Parathyroid adenoma (tissue), 2 donors: ENCODE measurements at regions not wholly inside any gene's neighbourhood (a gene's known extent, or its start where the extent isn't known, plus 50 kb on each side); places are given as distances from the start of the nearest gene placed in this dataset.

Source experiments
- H2AFZ ChIP-seq: fragments of 300-600 bp; sonication (generic); one replicate; pipeline ENCODE4 v1.7.0; 2017; ENCODE audit warnings: antibody characterized with exemption, mild to moderate bottlenecking
- H3K27ac ChIP-seq: fragments of 300-600 bp; sonication (generic); one replicate; pipeline ENCODE4 v1.7.0; 2017
- H3K27me3 ChIP-seq: fragments of 300-600 bp; sonication (generic); one replicate; pipeline ENCODE4 v1.7.0; 2017; ENCODE audit warnings: low read length; ENCODE audit not compliant: control insufficient read depth, insufficient read depth
- H3K36me3 ChIP-seq: fragments of 300-600 bp; sonication (generic); one replicate; pipeline ENCODE4 v1.7.0; 2017; ENCODE audit warnings: low read length; ENCODE audit not compliant: control insufficient read depth, insufficient read depth
- H3K4me1 ChIP-seq: fragments of 300-600 bp; sonication (generic); one replicate; pipeline ENCODE4 v1.7.0; 2017; ENCODE audit warnings: control low read depth
- H3K4me2 ChIP-seq: fragments of 300-600 bp; sonication (generic); one replicate; pipeline ENCODE4 v1.7.0; 2017; ENCODE audit warnings: low read length
- H3K4me3 ChIP-seq: fragments of 300-600 bp; sonication (generic); one replicate; pipeline ENCODE4 v1.7.0; 2017; ENCODE audit warnings: low read depth, low read length
- H3K79me2 ChIP-seq: fragments of 300-600 bp; sonication (generic); one replicate; pipeline ENCODE4 v1.7.0; 2017; ENCODE audit warnings: control low read depth
- H3K9ac ChIP-seq: fragments of 300-600 bp; sonication (generic); one replicate; pipeline ENCODE4 v1.7.0; 2017; ENCODE audit warnings: mild to moderate bottlenecking
- H3K9me3 ChIP-seq: fragments of 300-600 bp; sonication (generic); one replicate; pipeline ENCODE4 v1.7.0; 2017; ENCODE audit warnings: low read length; ENCODE audit not compliant: control insufficient read depth
- TF ChIP-seq, protein P1 (sequence below): fragments of 300-600 bp; sonication (generic); IDR thresholded peaks from one replicate; pipeline ENCODE4 v1.7.0; 2017; ENCODE audit warnings: antibody characterized with exemption, mild to moderate bottlenecking
- donor health status: primary hyperparathyroidism.

DNA sequence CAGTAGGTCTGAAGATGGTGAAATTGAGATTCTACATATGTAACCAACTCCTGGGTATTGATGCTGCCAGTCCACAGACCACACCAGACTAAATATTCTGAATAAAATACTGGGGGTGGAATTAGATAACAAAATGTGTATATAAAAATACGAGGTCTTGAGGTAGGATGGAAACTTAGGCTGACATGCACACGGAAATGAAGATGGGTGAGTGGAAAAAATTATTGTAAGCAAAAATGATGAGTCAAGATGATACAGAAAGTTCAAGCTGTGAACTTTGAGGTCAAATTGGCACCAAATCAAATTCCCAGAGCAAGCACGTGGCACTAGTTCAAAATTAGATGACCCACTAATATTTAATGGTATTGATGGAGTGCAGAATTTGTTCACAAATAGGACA is 713.4 kb upstream of the ACO1 start:
- no peak overlapping the region for H3K4me2 ChIP-seq
- H3K36me3 ChIP-seq = no peaks in the 10 kb centered on the region
- no peaks in the 10 kb centered on the region for H3K79me2 ChIP-seq
- H3K9ac ChIP-seq = no peak overlapping the region
- H3K27me3 ChIP-seq = no peaks in the 10 kb centered on the region
- H3K4me1 ChIP-seq = no peaks in the 10 kb centered on the region
- no peaks in the 10 kb centered on the region for H3K9me3 ChIP-seq
- H3K4me3 ChIP-seq = no peak overlapping the region
- no peak overlapping the region for H2AFZ ChIP-seq
- H3K27ac ChIP-seq = no peak overlapping the region
- TF ChIP-seq, protein P1, sequence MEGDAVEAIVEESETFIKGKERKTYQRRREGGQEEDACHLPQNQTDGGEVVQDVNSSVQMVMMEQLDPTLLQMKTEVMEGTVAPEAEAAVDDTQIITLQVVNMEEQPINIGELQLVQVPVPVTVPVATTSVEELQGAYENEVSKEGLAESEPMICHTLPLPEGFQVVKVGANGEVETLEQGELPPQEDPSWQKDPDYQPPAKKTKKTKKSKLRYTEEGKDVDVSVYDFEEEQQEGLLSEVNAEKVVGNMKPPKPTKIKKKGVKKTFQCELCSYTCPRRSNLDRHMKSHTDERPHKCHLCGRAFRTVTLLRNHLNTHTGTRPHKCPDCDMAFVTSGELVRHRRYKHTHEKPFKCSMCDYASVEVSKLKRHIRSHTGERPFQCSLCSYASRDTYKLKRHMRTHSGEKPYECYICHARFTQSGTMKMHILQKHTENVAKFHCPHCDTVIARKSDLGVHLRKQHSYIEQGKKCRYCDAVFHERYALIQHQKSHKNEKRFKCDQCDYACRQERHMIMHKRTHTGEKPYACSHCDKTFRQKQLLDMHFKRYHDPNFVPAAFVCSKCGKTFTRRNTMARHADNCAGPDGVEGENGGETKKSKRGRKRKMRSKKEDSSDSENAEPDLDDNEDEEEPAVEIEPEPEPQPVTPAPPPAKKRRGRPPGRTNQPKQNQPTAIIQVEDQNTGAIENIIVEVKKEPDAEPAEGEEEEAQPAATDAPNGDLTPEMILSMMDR = no peak

DNA sequence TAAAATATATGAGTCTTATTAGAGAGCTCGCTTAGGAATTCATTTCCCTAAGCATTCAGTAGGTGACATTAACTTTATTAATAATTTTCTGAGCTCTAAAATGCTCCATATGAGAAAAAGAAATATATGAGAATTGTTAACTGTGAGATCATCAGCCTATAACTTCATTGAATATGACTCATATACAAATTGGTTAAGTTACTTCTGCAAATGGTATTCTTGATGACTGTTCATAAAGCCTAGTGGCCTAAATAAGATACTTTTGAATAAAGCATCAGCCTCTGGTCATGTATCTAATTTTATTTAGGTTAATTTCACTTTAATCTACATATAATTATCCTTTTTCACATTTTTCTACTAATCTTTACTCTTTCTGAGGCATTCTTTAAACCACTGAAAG is 710.2 kb upstream of the ACO1 start:
- no peaks in the 10 kb centered on the region for H3K27me3 ChIP-seq
- no peaks in the 10 kb centered on the region for H3K4me1 ChIP-seq
- no peak overlapping the region for H3K4me2 ChIP-seq
- no peak overlapping the region for H3K9ac ChIP-seq
- no peak overlapping the region for H3K4me3 ChIP-seq
- no peak overlapping the region for H2AFZ ChIP-seq
- H3K79me2 ChIP-seq = no peaks in the 10 kb centered on the region
- H3K36me3 ChIP-seq = no peaks in the 10 kb centered on the region
- no peaks in the 10 kb centered on the region for H3K9me3 ChIP-seq
- no peak overlapping the region for H3K27ac ChIP-seq
- TF ChIP-seq, protein P1 = no peak

DNA sequence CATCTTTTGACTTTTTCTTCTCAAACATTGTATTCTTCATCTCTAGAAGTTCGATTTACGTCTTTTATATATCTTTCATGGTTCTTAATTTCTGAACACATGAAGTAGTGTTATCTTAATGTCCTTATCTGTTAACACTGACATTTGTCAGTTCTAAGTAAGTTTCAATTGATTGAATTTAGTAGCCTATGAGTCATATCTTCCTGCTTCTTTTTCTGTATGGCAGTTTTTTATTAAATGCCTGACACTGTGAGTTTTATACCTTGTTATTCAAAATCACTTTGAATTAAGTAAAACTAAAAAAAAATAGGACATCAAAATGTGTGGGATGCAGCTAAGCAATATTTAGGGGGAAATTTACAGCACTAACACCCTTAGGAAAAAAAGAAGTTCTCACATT is 707.0 kb upstream of the ACO1 start:
- Histone ChIP-seq H3K27me3 (no peaks in the 10 kb centered on the region), H3K27ac (no peak overlapping the region), H3K9me3 (no peaks in the 10 kb centered on the region), H3K9ac (no peak overlapping the region), H3K36me3 (no peaks in the 10 kb centered on the region), H3K4me3 (no peak overlapping the region), H2AFZ (no peak overlapping the region), H3K4me2 (no peak overlapping the region), H3K4me1 (no peaks in the 10 kb centered on the region), H3K79me2 (no peaks in the 10 kb centered on the region)
- TF ChIP-seq, protein P1 = no peak

DNA sequence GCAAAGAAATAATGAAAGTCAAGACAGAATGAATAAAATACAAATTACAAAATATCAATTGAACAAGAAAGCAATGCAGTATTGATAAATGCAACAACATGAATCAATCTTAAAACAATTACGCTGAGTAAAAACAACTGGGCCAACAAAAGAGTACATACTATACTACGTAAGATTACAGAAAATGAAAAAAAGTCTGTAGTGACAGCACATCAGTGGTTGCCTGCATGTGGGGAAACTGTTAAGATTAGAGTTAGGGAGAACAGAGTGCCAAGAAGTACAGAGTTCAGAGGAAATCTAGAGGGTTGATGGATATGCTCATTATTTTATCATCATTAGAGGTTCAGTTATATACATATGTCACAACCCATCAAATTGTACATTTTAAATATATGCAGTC is 706.6 kb upstream of the ACO1 start:
- Histone ChIP-seq H3K4me2 (no peak overlapping the region), H2AFZ (no peak overlapping the region), H3K27ac (no peak overlapping the region), H3K27me3 (no peaks in the 10 kb centered on the region), H3K9me3 (no peaks in the 10 kb centered on the region), H3K36me3 (no peaks in the 10 kb centered on the region), H3K9ac (no peak overlapping the region), H3K4me1 (no peaks in the 10 kb centered on the region), H3K4me3 (no peak overlapping the region), H3K79me2 (no peaks in the 10 kb centered on the region)
- TF ChIP-seq, protein P1 = no peak

DNA sequence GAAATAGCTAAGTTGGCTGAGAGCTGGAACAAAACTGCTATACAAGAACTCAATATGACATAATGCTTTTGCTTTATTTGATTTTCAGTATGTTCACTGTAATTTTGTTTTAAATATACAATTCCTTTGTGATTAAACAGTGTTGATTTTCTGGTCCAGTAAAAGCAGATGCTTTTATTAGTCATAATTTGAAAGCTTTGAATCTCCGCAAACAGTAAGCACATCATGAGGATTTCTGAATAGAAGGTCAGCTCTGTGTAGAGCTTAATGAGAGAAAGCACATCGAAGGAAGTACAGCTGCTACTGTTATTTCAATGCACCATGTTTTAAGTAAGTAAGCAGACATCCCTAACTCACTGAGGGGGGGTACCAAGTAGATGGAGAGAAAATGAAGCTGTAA is 701.3 kb upstream of the ACO1 start:
- no peak overlapping the region for H3K27ac ChIP-seq
- H3K4me2 ChIP-seq = no peak overlapping the region
- H3K9ac ChIP-seq = no peak overlapping the region
- no peaks in the 10 kb centered on the region for H3K79me2 ChIP-seq
- no peaks in the 10 kb centered on the region for H3K36me3 ChIP-seq
- TF ChIP-seq, protein P1 = no peak
- H3K4me1 ChIP-seq = no peaks in the 10 kb centered on the region
- H3K4me3 ChIP-seq = no peak overlapping the region
- no peak overlapping the region for H2AFZ ChIP-seq
- H3K9me3 ChIP-seq = no peaks in the 10 kb centered on the region
- H3K27me3 ChIP-seq = no peaks in the 10 kb centered on the region
